HEK293T (cell line): ENCODE measurements at regions not wholly inside any gene's neighbourhood (a gene's known extent, or its start where the extent isn't known, plus 50 kb on each side); places are given as distances from the start of the nearest gene placed in this dataset.

Source experiments
- BHLHE40 ChIP-seq: fragments of 450-650 bp; IDR thresholded peaks from 2 replicates; pipeline ENCODE4 v1.6.1; 2016; ENCODE audit warnings: mild to moderate bottlenecking, moderate library complexity, borderline replicate concordance
- ELF4 ChIP-seq: fragments of 450-650 bp; IDR thresholded peaks from 2 replicates; pipeline ENCODE4 v1.6.1; 2017; ENCODE audit warnings: antibody characterized with exemption
- NFRKB ChIP-seq: fragments of 450-650 bp; IDR thresholded peaks from 2 replicates; pipeline ENCODE4 v1.6.1; 2016; ENCODE audit warnings: mild to moderate bottlenecking, moderate library complexity

GRCh38 chr7:41190581-41190980, 512.3 kb downstream of the INHBA start:
- TF ChIP-seq ELF4 (no peak), BHLHE40 (no peak), NFRKB (no peak)
